ENCODE measurements at regions not wholly inside any gene's neighbourhood (a gene's known extent, or its start where the extent isn't known, plus 50 kb on each side); places are given as distances from the start of the nearest gene placed in this dataset.

GRCh38 chr5:28473531-28474107 is 1435.2 kb upstream of the CDH9 start:
- Histone ChIP-seq H3K4me2 (no peak overlapping the region), H3K79me2 (ENCODE audit: insufficient read depth) (no peaks in the 10 kb centered on the region), H3K4me3 (ENCODE audit: low read depth in 2 of 2, low read length in 1 of 2) (no peak overlapping the region), H3K9me2 (no peaks in the 10 kb centered on the region), H4K20me1 (ENCODE audit: insufficient read depth) (no peaks in the 10 kb centered on the region), H3K9ac (no peak overlapping the region), H2AFZ (ENCODE audit: low read depth) (no peak overlapping the region), H3K36me3 (replicated peaks in 1 of 2; ENCODE audit: control insufficient read depth in 1 of 2, insufficient read depth in 2 of 2, low read length in 1 of 2) (no peaks in the 10 kb centered on the region), H3K27me3 (ENCODE audit: insufficient read depth) (no peaks in the 10 kb centered on the region), H3F3A (replicated peaks; ENCODE audit: insufficient read depth) (no peaks in the 10 kb centered on the region), H3K4me1 (ENCODE audit: control insufficient read depth in 1 of 2, insufficient read depth in 2 of 2, low read depth in 1 of 2, low read length in 1 of 2) (no peaks in the 10 kb centered on the region), H3K27ac (ENCODE audit: low read depth in 2 of 2, low read length in 1 of 2) (no peak overlapping the region), H3K9me3 (no peaks in the 10 kb centered on the region)
- no peak for DNase-seq
- TF ChIP-seq MAX (IDR thresholded peaks at IDR 0.05; ENCODE audit: low read depth) (no peak), POLR2AphosphoS5 (IDR thresholded peaks at IDR 0.05; ENCODE audit: low read depth, low read length) (no peak), RAD21 (IDR thresholded peaks at IDR 0.05; ENCODE audit: low read length) (peak; percentile 8; the same call in 1 of the 2 replicates), CTCF (IDR thresholded peaks at IDR 0.05) (peak; percentile 59), SMC3 (IDR thresholded peaks at IDR 0.05; ENCODE audit: low read depth, low read length) (peak; percentile 18; the same call in 1 of the 2 replicates)
- ChIA-PET POLR2A (no interaction called here), CTCF (interaction anchor here (0.6 kb wide), 1 partner anchor 1323 kb away, joined by 3 read pairs; no protein-coding TSS in a partner anchor)
- 5% methylated on average over 4 of the region's 4 CpGs for WGBS (ENCODE audit: low lambda C conversion rate)

- no peaks in the 10 kb centered on the region for H3K4me1 ChIP-seq (ENCODE audit: control insufficient read depth in 1 of 2, insufficient read depth in 2 of 2, low read depth in 1 of 2, low read length in 1 of 2)
- H3K27ac ChIP-seq (ENCODE audit: low read depth in 2 of 2, low read length in 1 of 2), result no peak overlapping the region
- no peak overlapping the region for H3K4me2 ChIP-seq
- no peaks in the 10 kb centered on the region for H3F3A ChIP-seq (replicated peaks; ENCODE audit: insufficient read depth)
- no peaks in the 10 kb centered on the region for H3K9me2 ChIP-seq
- H3K36me3 ChIP-seq (replicated peaks in 1 of 2; ENCODE audit: control insufficient read depth in 1 of 2, insufficient read depth in 2 of 2, low read length in 1 of 2), result no peaks in the 10 kb centered on the region
- H3K9ac ChIP-seq, result no peak overlapping the region
- no peaks in the 10 kb centered on the region for H4K20me1 ChIP-seq (ENCODE audit: insufficient read depth)
- POLR2A ChIA-PET, result no interaction called here
- no peak overlapping the region for H3K4me3 ChIP-seq (ENCODE audit: low read depth in 2 of 2, low read length in 1 of 2)
- no peaks in the 10 kb centered on the region for H3K27me3 ChIP-seq (ENCODE audit: insufficient read depth)
- no peaks in the 10 kb centered on the region for H3K79me2 ChIP-seq (ENCODE audit: insufficient read depth)
- H3K9me3 ChIP-seq, result no peaks in the 10 kb centered on the region
- no peak for DNase-seq
- no peak overlapping the region for H2AFZ ChIP-seq (ENCODE audit: low read depth)
- WGBS (ENCODE audit: low lambda C conversion rate), result 2% methylated on average over 3 of the region's 3 CpGs
- CTCF ChIA-PET, result no interaction called here
- no peak for TF ChIP-seq PBX3 (IDR thresholded peaks at IDR 0.05)
- no peak for TF ChIP-seq USF1 (IDR thresholded peaks at IDR 0.05; ENCODE audit: borderline replicate concordance, low read depth)
- no peak for TF ChIP-seq CHD2 (IDR thresholded peaks at IDR 0.05; ENCODE audit: low read length, partially characterized antibody)
- no peak for TF ChIP-seq ELF1 (IDR thresholded peaks at IDR 0.05)
- TF ChIP-seq SMC3 (IDR thresholded peaks at IDR 0.05; ENCODE audit: low read depth, low read length), result no peak
- TF ChIP-seq TAF1 (IDR thresholded peaks at IDR 0.05; ENCODE audit: borderline replicate concordance, low read depth, low read length), result no peak
- no peak for TF ChIP-seq EP300 (IDR thresholded peaks at IDR 0.05; ENCODE audit: borderline replicate concordance in 1 of 2, low read depth in 1 of 2, low read length in 1 of 2)
- no peak for TF ChIP-seq POLR2AphosphoS5 (IDR thresholded peaks at IDR 0.05; ENCODE audit: low read depth, low read length)
- no peak for TF ChIP-seq NFIC (IDR thresholded peaks at IDR 0.05; ENCODE audit: borderline replicate concordance)
- no peak for TF ChIP-seq CTCF (IDR thresholded peaks at IDR 0.05)
- no peak for TF ChIP-seq NRF1 (IDR thresholded peaks at IDR 0.05; ENCODE audit: low read depth, low read length)
- TF ChIP-seq MEF2A (IDR thresholded peaks at IDR 0.05; ENCODE audit: borderline replicate concordance, low read depth), result no peak
- TF ChIP-seq FOXM1 (IDR thresholded peaks at IDR 0.05; ENCODE audit: low read depth), result no peak
- no peak for TF ChIP-seq JUND (IDR thresholded peaks at IDR 0.05)
- no peak for TF ChIP-seq FOSL2 (IDR thresholded peaks at IDR 0.05; ENCODE audit: borderline replicate concordance, low read depth)
- TF ChIP-seq RXRA (IDR thresholded peaks at IDR 0.05; ENCODE audit: borderline replicate concordance, low read depth), result no peak
- no peak for TF ChIP-seq MXI1 (IDR thresholded peaks at IDR 0.05; ENCODE audit: low read depth, low read length)
These were observed 1429.8 kb upstream of the CDH9 start for GRCh38 chr5:28468166-28468565.

Data from SK-N-SH (cell line).